ENCODE measurements at regions not wholly inside any gene's neighbourhood (a gene's known extent, or its start where the extent isn't known, plus 50 kb on each side); places are given as distances from the start of the nearest gene placed in this dataset.

DNA sequence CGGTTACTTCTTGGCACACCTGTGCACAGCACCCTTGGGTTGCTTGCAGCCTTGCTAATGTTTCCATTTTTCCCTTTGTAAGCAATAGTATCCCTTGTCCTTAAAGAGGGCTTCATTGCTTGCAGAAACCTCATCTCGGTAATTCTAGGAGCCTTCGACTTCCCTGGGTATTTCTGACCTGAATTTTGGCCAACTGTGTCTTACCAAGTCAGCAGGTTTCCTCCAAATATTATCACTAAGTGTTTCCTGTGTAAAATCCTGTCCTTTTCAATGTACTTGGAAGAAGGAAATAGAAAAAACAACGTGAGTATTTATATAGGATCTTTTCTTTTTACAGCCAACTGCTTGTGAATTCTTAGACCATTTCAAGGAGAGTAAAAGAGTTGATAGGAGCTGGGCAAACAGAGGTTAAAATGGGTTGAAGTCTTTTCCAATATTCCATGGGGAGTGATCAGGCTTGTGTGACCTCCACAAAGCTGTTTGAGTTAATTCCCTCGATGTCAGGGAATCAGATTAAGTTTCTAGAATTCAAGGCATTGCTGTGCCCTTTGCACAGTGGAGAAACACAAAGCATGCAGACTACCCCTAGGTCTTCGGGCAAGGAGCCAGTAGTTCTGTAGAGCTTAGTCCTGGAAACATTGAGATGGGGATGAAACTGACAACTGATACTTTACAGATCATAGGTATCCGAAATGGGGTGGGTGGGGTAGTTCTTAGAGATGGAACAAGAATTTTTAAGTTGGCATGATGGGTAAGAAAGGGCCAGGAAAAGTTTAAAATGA, 209.9 kb downstream of the CPE start:
- DNase-seq (ENCODE audit: low read depth, low spot score): no peak
- Histone ChIP-seq H3K27me3 (ENCODE audit: control insufficient read depth, insufficient read depth, low read length) (no peaks in the 10 kb centered on the region), H3K9me3 (ENCODE audit: control insufficient read depth, insufficient read depth, low read length) (no peaks in the 10 kb centered on the region), H3K27ac (ENCODE audit: low read depth, low read length) (no peak overlapping the region), H3K4me3 (ENCODE audit: low read depth, low read length) (no peak overlapping the region)
- ChIA-PET POLR2A (no interaction called here), CTCF (no interaction called here)
- TF ChIP-seq, protein P1, sequence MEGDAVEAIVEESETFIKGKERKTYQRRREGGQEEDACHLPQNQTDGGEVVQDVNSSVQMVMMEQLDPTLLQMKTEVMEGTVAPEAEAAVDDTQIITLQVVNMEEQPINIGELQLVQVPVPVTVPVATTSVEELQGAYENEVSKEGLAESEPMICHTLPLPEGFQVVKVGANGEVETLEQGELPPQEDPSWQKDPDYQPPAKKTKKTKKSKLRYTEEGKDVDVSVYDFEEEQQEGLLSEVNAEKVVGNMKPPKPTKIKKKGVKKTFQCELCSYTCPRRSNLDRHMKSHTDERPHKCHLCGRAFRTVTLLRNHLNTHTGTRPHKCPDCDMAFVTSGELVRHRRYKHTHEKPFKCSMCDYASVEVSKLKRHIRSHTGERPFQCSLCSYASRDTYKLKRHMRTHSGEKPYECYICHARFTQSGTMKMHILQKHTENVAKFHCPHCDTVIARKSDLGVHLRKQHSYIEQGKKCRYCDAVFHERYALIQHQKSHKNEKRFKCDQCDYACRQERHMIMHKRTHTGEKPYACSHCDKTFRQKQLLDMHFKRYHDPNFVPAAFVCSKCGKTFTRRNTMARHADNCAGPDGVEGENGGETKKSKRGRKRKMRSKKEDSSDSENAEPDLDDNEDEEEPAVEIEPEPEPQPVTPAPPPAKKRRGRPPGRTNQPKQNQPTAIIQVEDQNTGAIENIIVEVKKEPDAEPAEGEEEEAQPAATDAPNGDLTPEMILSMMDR (IDR thresholded peaks at IDR 0.05; ENCODE audit: low read depth, low read length): no peak

GRCh38 chr4:165592386-165592785, 213.6 kb downstream of the CPE start:
- CTCF ChIA-PET: no interaction called here

GRCh38 chr4:165597581-165598480, 219.0 kb downstream of the CPE start:
- no peaks in the 10 kb centered on the region for H3K9me3 ChIP-seq (ENCODE audit: control insufficient read depth, insufficient read depth, low read length)
- TF ChIP-seq, protein P1 (IDR thresholded peaks at IDR 0.05; ENCODE audit: low read depth, low read length): no peak
- ChIA-PET POLR2A (no interaction called here), CTCF (no interaction called here)
- no peak for DNase-seq (ENCODE audit: low read depth, low spot score)
- H3K27ac ChIP-seq (ENCODE audit: low read depth, low read length): no peak overlapping the region
- no peak overlapping the region for H3K4me3 ChIP-seq (ENCODE audit: low read depth, low read length)
- no peaks in the 10 kb centered on the region for H3K27me3 ChIP-seq (ENCODE audit: control insufficient read depth, insufficient read depth, low read length)

More at GRCh38 chr4:165592386-165592785, 213.6 kb downstream of the CPE start:
- no peak for DNase-seq (ENCODE audit: low read depth, low spot score)
- TF ChIP-seq, protein P1 (IDR thresholded peaks at IDR 0.05; ENCODE audit: low read depth, low read length): no peak
- Histone ChIP-seq H3K4me3 (ENCODE audit: low read depth, low read length) (no peak overlapping the region), H3K27ac (ENCODE audit: low read depth, low read length) (no peak overlapping the region), H3K9me3 (ENCODE audit: control insufficient read depth, insufficient read depth, low read length) (no peaks in the 10 kb centered on the region), H3K27me3 (ENCODE audit: control insufficient read depth, insufficient read depth, low read length) (no peaks in the 10 kb centered on the region)
- POLR2A ChIA-PET: no interaction called here

- H3K9me3 ChIP-seq (ENCODE audit: control insufficient read depth, insufficient read depth, low read length): no peaks in the 10 kb centered on the region
- no peak overlapping the region for H3K27ac ChIP-seq (ENCODE audit: low read depth, low read length)
- ChIA-PET POLR2A (no interaction called here), CTCF (no interaction called here)
- no peaks in the 10 kb centered on the region for H3K27me3 ChIP-seq (ENCODE audit: control insufficient read depth, insufficient read depth, low read length)
- DNase-seq (ENCODE audit: low read depth, low spot score): no peak
- H3K4me3 ChIP-seq (ENCODE audit: low read depth, low read length): no peak overlapping the region
- TF ChIP-seq, protein P1 (IDR thresholded peaks at IDR 0.05; ENCODE audit: low read depth, low read length): no peak
Observed at GRCh38 chr4:165600959-165601683, 222.3 kb downstream of the CPE start.
